Tibial nerve (tissue), 4 donors: ENCODE measurements at regions not wholly inside any gene's neighbourhood (a gene's known extent, or its start where the extent isn't known, plus 50 kb on each side); places are given as distances from the start of the nearest gene placed in this dataset.

ENCODE experiments used
- DNase-seq, 2 donors: peaks; one replicate each; pipeline ENCODE4 v3.0.0-alpha.2; 2019; ENCODE audit warnings: low spot score in 2 of 2
- H3K27ac ChIP-seq, 4 donors: fragments of 200-600 bp; sonication (generic) in 3 of 4; one replicate each; pipeline ENCODE4 v1.5.1; 2017 to 2019; ENCODE audit warnings: mild to moderate bottlenecking in 1 of 4
- H3K27me3 ChIP-seq, 2 donors: fragments of 200-600 bp; sonication (generic) in 1 of 2; one replicate each; pipeline versions ENCODE4 v1.5.1 to v1.6.0; 2017 to 2019
- H3K36me3 ChIP-seq, 3 donors: fragments of 200-600 bp; sonication (generic); one replicate each; pipeline ENCODE4 v1.5.1; 2018 to 2019
- H3K4me1 ChIP-seq, 4 donors: fragments of 200-600 bp; sonication (generic) in 3 of 4; one replicate each; pipeline ENCODE4 v1.5.1; 2017 to 2019
- H3K4me3 ChIP-seq, 4 donors: fragments of 200-600 bp; sonication (generic) in 3 of 4; one replicate each; pipeline ENCODE4 v1.5.1; 2017 to 2019; ENCODE audit warnings: mild to moderate bottlenecking in 1 of 4, moderate library complexity in 1 of 4
- H3K9me3 ChIP-seq, 4 donors: fragments of 200-600 bp; sonication (generic) in 3 of 4; one replicate each; pipeline ENCODE4 v1.5.1; 2017 to 2019
- CTCF ChIP-seq, 5 experiments: fragments of 200-600 bp in 3 of 5; fragments of 450-650 bp in 2 of 5; sonication (generic) in 3 of 5; IDR thresholded peaks; one replicate each; pipeline ENCODE4 v1.5.1; 2016 to 2019; ENCODE audit warnings: antibody characterized with exemption in 5 of 5, mild to moderate bottlenecking in 3 of 5, moderate library complexity in 2 of 5
- EP300 ChIP-seq, 2 donors: sonication (generic); formaldehyde crosslinking; IDR thresholded peaks; one replicate each; pipeline ENCODE4 v1.6.1; 2017; ENCODE audit warnings: antibody characterized with exemption in 2 of 2, mild to moderate bottlenecking in 1 of 2
- POLR2A ChIP-seq, 2 donors: fragments of 450-650 bp; IDR thresholded peaks; one replicate each; pipeline ENCODE4 v1.6.1; 2017; ENCODE audit warnings: antibody characterized with exemption in 2 of 2, mild to moderate bottlenecking in 2 of 2, moderate library complexity in 2 of 2
- WGBS, 2 donors: methylation state at CpG; one replicate each; pipeline ENCODE4 v1.1.5; 2018; 5-methylcytosine and 5-hydroxymethylcytosine counted together

GRCh38 chr12:58067610-58068387 is 126.4 kb downstream of the ATP23 start:
- DNase-seq, result no peak
- Histone ChIP-seq H3K36me3 (no peaks in the 10 kb centered on the region), H3K4me3 (no peak overlapping the region), H3K27ac (no peak overlapping the region), H3K9me3 (no peaks in the 10 kb centered on the region), H3K27me3 (no peaks in the 10 kb centered on the region), H3K4me1 (no peaks in the 10 kb centered on the region)
- 45 to 53% methylated on average over 1 of the region's 1 CpG for WGBS, 2 donors
- TF ChIP-seq CTCF (IDR thresholded peaks at IDR 0.05), result no peak
- no peak for TF ChIP-seq POLR2A (IDR thresholded peaks at IDR 0.05)
- TF ChIP-seq EP300 (IDR thresholded peaks at IDR 0.05), result no peak

- Histone ChIP-seq H3K4me3 (no peak overlapping the region), H3K27ac (no peak overlapping the region), H3K27me3 (no peaks in the 10 kb centered on the region), H3K9me3 (no peaks in the 10 kb centered on the region), H3K4me1 (no peaks in the 10 kb centered on the region), H3K36me3 (no peaks in the 10 kb centered on the region)
- DNase-seq, result no peak
- TF ChIP-seq POLR2A (IDR thresholded peaks at IDR 0.05) (no peak), EP300 (IDR thresholded peaks at IDR 0.05) (no peak)
Measured at GRCh38 chr12:58068706-58069105, 127.3 kb downstream of the ATP23 start.

- TF ChIP-seq CTCF (IDR thresholded peaks at IDR 0.05) (no peak), EP300 (IDR thresholded peaks at IDR 0.05) (no peak), POLR2A (IDR thresholded peaks at IDR 0.05) (no peak)
- WGBS, 2 donors, result 95 to 98% methylated on average over 2 of the region's 2 CpGs
- Histone ChIP-seq H3K36me3 (no peaks in the 10 kb centered on the region), H3K4me3 (no peak overlapping the region), H3K9me3 (no peaks in the 10 kb centered on the region), H3K4me1 (no peaks in the 10 kb centered on the region), H3K27me3 (no peaks in the 10 kb centered on the region), H3K27ac (no peak overlapping the region)
- DNase-seq, result no peak
Measured at GRCh38 chr12:58069268-58069963, 128.0 kb downstream of the ATP23 start.

GRCh38 chr12:58071994-58072393 is 130.6 kb downstream of the ATP23 start:
- WGBS, 2 donors, result 90 to 98% methylated on average over 2 of the region's 2 CpGs
- TF ChIP-seq POLR2A (IDR thresholded peaks at IDR 0.05) (no peak), CTCF (IDR thresholded peaks at IDR 0.05) (no peak), EP300 (IDR thresholded peaks at IDR 0.05) (no peak)
- no peaks in the 10 kb centered on the region for H3K9me3 ChIP-seq

GRCh38 chr12:58074259-58074658 is 132.9 kb downstream of the ATP23 start:
- TF ChIP-seq EP300 (IDR thresholded peaks at IDR 0.05) (no peak), CTCF (IDR thresholded peaks at IDR 0.05) (no peak), POLR2A (IDR thresholded peaks at IDR 0.05) (no peak)
- no peaks in the 10 kb centered on the region for H3K4me1 ChIP-seq

More at GRCh38 chr12:58071994-58072393, 130.6 kb downstream of the ATP23 start:
- no peaks in the 10 kb centered on the region for H3K36me3 ChIP-seq
- H3K4me1 ChIP-seq, result no peaks in the 10 kb centered on the region
- no peak overlapping the region for H3K27ac ChIP-seq
- H3K4me3 ChIP-seq, result no peak overlapping the region
- H3K27me3 ChIP-seq, result no peaks in the 10 kb centered on the region
- DNase-seq, result no peak

More at GRCh38 chr12:58074259-58074658, 132.9 kb downstream of the ATP23 start:
- Histone ChIP-seq H3K4me3 (no peak overlapping the region), H3K27ac (no peak overlapping the region), H3K36me3 (no peaks in the 10 kb centered on the region), H3K9me3 (no peaks in the 10 kb centered on the region), H3K27me3 (no peaks in the 10 kb centered on the region)
- WGBS, 2 donors, result 89 to 96% methylated on average over 1 of the region's 1 CpG
- DNase-seq, result no peak
